ENCODE measurements at regions not wholly inside any gene's neighbourhood (a gene's known extent, or its start where the extent isn't known, plus 50 kb on each side); places are given as distances from the start of the nearest gene placed in this dataset.

- DNase-seq (ENCODE audit: low read depth), result no peak
- H3K4me3 ChIP-seq (ENCODE audit: low read depth, low read length), result no peak overlapping the region
- no peak for TF ChIP-seq CTCF (conservative IDR thresholded peaks at IDR 0.05; ENCODE audit: low read depth, low read length)
Measured at GRCh38 chr4:64876021-64876420, 466.8 kb upstream of the TECRL start.

GRCh38 chr4:64870558-64870957 is 461.3 kb upstream of the TECRL start:
- H3K4me3 ChIP-seq (ENCODE audit: low read depth, low read length), result no peak overlapping the region
- no peak for TF ChIP-seq CTCF (conservative IDR thresholded peaks at IDR 0.05; ENCODE audit: low read depth, low read length)
- DNase-seq (ENCODE audit: low read depth), result no peak

- DNase-seq (ENCODE audit: low read depth), result no peak
- no peak for TF ChIP-seq CTCF (conservative IDR thresholded peaks at IDR 0.05; ENCODE audit: low read depth, low read length)
- no peak overlapping the region for H3K4me3 ChIP-seq (ENCODE audit: low read depth, low read length)
Measured at GRCh38 chr4:64857815-64858214, 448.6 kb upstream of the TECRL start.

- no peak for DNase-seq (ENCODE audit: low read depth)
- no peak for TF ChIP-seq CTCF (conservative IDR thresholded peaks at IDR 0.05; ENCODE audit: low read depth, low read length)
- H3K4me3 ChIP-seq (ENCODE audit: low read depth, low read length), result no peak overlapping the region
Measured at GRCh38 chr4:64857198-64857597, 447.9 kb upstream of the TECRL start.

GRCh38 chr4:64846417-64846816 is 437.2 kb upstream of the TECRL start:
- DNase-seq (ENCODE audit: low read depth), result no peak
- H3K4me3 ChIP-seq (ENCODE audit: low read depth, low read length), result no peak overlapping the region
- no peak for TF ChIP-seq CTCF (conservative IDR thresholded peaks at IDR 0.05; ENCODE audit: low read depth, low read length)

GRCh38 chr4:64829749-64830148 is 420.5 kb upstream of the TECRL start:
- DNase-seq (ENCODE audit: low read depth), result no peak
- H3K4me3 ChIP-seq (ENCODE audit: low read depth, low read length), result no peak overlapping the region
- TF ChIP-seq CTCF (conservative IDR thresholded peaks at IDR 0.05; ENCODE audit: low read depth, low read length), result no peak

GRCh38 chr4:64824591-64824990 is 415.3 kb upstream of the TECRL start:
- no peak overlapping the region for H3K4me3 ChIP-seq (ENCODE audit: low read depth, low read length)
- TF ChIP-seq CTCF (conservative IDR thresholded peaks at IDR 0.05; ENCODE audit: low read depth, low read length), result no peak
- no peak for DNase-seq (ENCODE audit: low read depth)

All from epithelial cell of proximal tubule (primary cell).